ENCODE measurements at regions not wholly inside any gene's neighbourhood (a gene's known extent, or its start where the extent isn't known, plus 50 kb on each side); places are given as distances from the start of the nearest gene placed in this dataset.

GRCh38 chrY:21267164-21267563 lies 244.0 kb upstream of the RBMY1B start:
- ATAC-seq (no peak), DNase-seq (no peak)
- no peak overlapping the region for H3K27ac ChIP-seq
- intact Hi-C loops (cut with DNase I), result no loop called here
- H3K4me3 ChIP-seq, result no peak overlapping the region
- H3K9me3 ChIP-seq, result no peaks in the 10 kb centered on the region
- no peaks in the 10 kb centered on the region for H3K4me1 ChIP-seq
- no peaks in the 10 kb centered on the region for H3K27me3 ChIP-seq (ENCODE audit: low read depth)
- no peaks in the 10 kb centered on the region for H3K36me3 ChIP-seq
- no peak for TF ChIP-seq CTCF (IDR thresholded peaks at IDR 0.05)

DNA sequence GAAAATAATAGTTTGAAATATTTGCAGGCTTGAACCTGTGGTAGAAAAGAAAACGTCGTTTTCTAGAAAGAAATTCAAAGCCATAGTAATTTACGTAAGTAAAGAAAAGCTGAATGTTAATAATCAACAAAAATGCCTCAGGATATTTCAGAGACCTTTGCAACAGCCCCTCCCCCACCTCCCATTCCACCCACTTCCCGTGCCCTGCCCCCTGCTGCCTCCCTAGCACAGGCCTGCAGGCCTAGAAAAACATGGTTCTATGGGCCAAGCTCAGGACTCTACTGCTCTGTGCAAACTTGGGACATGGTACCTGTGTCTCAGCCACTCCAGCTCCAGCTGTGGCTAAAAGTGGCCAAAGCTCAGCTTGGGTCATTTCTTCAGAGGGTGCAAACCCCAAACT lies 223.4 kb upstream of the RBMY1B start:
- no peaks in the 10 kb centered on the region for H3K4me1 ChIP-seq
- H3K27ac ChIP-seq, result no peak overlapping the region
- no peak for ATAC-seq
- no peak overlapping the region for H3K4me3 ChIP-seq
- H3K9me3 ChIP-seq, result no peaks in the 10 kb centered on the region
- intact Hi-C loops (cut with DNase I), result no loop called here
- H3K27me3 ChIP-seq (ENCODE audit: low read depth), result no peaks in the 10 kb centered on the region
- no peak for DNase-seq
- no peaks in the 10 kb centered on the region for H3K36me3 ChIP-seq
- no peak for TF ChIP-seq CTCF (IDR thresholded peaks at IDR 0.05)

DNA sequence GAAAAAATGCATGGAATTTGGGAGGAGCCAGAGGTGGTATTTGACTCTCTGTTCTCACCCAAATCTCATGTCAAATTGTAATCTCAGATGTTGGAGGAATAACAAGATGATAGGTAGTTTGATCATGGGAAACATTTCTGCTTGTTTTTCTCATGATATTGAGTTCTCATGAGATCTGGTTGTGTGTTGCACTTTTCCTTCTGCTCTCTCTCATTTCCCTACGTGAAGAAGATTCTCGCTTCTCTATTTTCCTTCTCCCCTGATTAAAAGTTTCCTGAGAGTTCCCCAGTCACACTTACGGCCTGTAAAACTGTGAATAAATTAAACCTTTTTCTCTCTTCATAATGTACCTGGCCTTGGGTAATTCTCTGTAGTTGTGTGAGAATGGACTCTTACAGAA lies 222.2 kb upstream of the RBMY1B start:
- Histone ChIP-seq H3K27me3 (ENCODE audit: low read depth) (no peaks in the 10 kb centered on the region), H3K4me1 (no peaks in the 10 kb centered on the region), H3K9me3 (no peaks in the 10 kb centered on the region), H3K4me3 (no peak overlapping the region), H3K36me3 (no peaks in the 10 kb centered on the region), H3K27ac (no peak overlapping the region)
- DNase-seq, result no peak
- no peak for ATAC-seq
- TF ChIP-seq CTCF (IDR thresholded peaks at IDR 0.05), result no peak
- intact Hi-C loops (cut with DNase I), result no loop called here

- Histone ChIP-seq H3K4me3 (no peak overlapping the region), H3K9me3 (no peaks in the 10 kb centered on the region), H3K4me1 (no peaks in the 10 kb centered on the region), H3K36me3 (no peaks in the 10 kb centered on the region), H3K27ac (no peak overlapping the region), H3K27me3 (ENCODE audit: low read depth) (no peaks in the 10 kb centered on the region)
- intact Hi-C loops (cut with DNase I), result no loop called here
- DNase-seq, result no peak
- no peak for ATAC-seq
- no peak for TF ChIP-seq CTCF (IDR thresholded peaks at IDR 0.05)
These were observed 215.9 kb upstream of the RBMY1B start for GRCh38 chrY:21295206-21295605.

DNA sequence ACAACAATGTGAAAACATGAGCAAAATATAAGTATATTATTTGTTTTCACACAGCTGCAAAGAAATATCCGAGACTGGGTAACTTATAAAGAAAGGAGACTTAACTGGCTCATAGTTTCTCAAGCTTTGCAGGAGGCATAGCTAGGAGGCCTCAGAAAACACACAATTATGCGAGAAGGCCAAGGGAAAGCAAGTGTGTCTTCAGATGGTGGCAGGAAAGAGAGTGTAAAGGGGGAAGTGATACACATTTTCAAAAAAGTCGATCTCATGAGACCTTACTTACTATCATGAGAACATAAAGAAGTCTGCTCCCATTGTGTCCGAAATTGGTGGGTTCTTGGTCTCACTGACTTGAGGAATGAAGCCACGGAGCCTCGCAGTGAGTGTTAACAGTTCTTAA lies 208.9 kb upstream of the RBMY1B start:
- H3K27ac ChIP-seq, result no peak overlapping the region
- no peak overlapping the region for H3K4me3 ChIP-seq
- DNase-seq (no peak), ATAC-seq (no peak)
- no peak for TF ChIP-seq CTCF (IDR thresholded peaks at IDR 0.05)
- H3K9me3 ChIP-seq, result no peaks in the 10 kb centered on the region
- intact Hi-C loops (cut with DNase I), result no loop called here
- no peaks in the 10 kb centered on the region for H3K4me1 ChIP-seq
- no peaks in the 10 kb centered on the region for H3K27me3 ChIP-seq (ENCODE audit: low read depth)
- H3K36me3 ChIP-seq, result no peaks in the 10 kb centered on the region

DNA sequence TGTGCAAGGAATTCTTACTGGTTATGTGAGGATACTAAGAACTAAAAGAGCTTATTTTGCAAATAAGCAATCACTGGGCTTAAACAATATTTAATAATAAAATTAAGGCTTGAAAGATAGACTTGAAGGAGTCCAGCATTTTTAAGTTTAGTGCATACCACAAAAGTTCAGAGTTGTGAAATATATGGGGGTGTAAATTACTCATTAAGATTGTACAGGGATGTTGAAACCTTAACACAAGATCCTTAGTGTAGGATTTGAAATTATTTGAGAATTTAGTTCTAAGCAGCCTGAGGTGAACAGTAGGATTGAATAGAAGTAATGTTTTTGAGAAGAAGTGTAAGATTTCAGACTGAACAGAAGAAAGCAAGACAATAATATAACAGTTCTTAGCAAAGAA lies 195.8 kb upstream of the RBMY1B start:
- no peaks in the 10 kb centered on the region for H3K4me1 ChIP-seq
- H3K36me3 ChIP-seq, result no peaks in the 10 kb centered on the region
- DNase-seq (no peak), ATAC-seq (no peak)
- no peak overlapping the region for H3K4me3 ChIP-seq
- no peak for TF ChIP-seq CTCF (IDR thresholded peaks at IDR 0.05)
- H3K27ac ChIP-seq, result no peak overlapping the region
- intact Hi-C loops (cut with DNase I), result no loop called here
- no peaks in the 10 kb centered on the region for H3K27me3 ChIP-seq (ENCODE audit: low read depth)
- no peaks in the 10 kb centered on the region for H3K9me3 ChIP-seq

All from lower lobe of right lung (tissue), 2 donors.